SK-N-SH (cell line): ENCODE measurements at regions not wholly inside any gene's neighbourhood (a gene's known extent, or its start where the extent isn't known, plus 50 kb on each side); places are given as distances from the start of the nearest gene placed in this dataset.

Source experiments
- EP300 ChIP-seq, 2 experiments: IDR thresholded peaks; 2 replicates each; pipeline versions ENCODE4 v1.4.0 to v1.6.1; 2012; ENCODE audit warnings: borderline replicate concordance in 1 of 2, low read depth in 1 of 2, low read length in 1 of 2
- GABPA ChIP-seq: IDR thresholded peaks from 2 replicates; pipeline ENCODE4 v1.4.0; 2012; ENCODE audit warnings: low read depth, mild to moderate bottlenecking
- JUND ChIP-seq: IDR thresholded peaks from 2 replicates; pipeline ENCODE4 v1.4.0; 2012
- MAX ChIP-seq: IDR thresholded peaks from 2 replicates; pipeline ENCODE4 v1.4.0; 2012; ENCODE audit warnings: low read depth
- RAD21 ChIP-seq: IDR thresholded peaks from 2 replicates; pipeline ENCODE4 v1.6.1; 2012; ENCODE audit warnings: mild to moderate bottlenecking, low read length
- SMC3 ChIP-seq: IDR thresholded peaks from 2 replicates; pipeline ENCODE4 v1.6.1; 2012; ENCODE audit warnings: low read depth, low read length, improper control_type of control experiment

- TF ChIP-seq EP300 (IDR thresholded peaks at IDR 0.05; ENCODE audit: borderline replicate concordance in 1 of 2, low read depth in 1 of 2, low read length in 1 of 2) (no peak), GABPA (no peak), SMC3 (no peak), MAX (no peak), JUND (no peak), RAD21 (no peak)
Measured at GRCh38 chr2:84169871-84170270, 289.2 kb downstream of the SUCLG1 start.
